ENCODE measurements at regions not wholly inside any gene's neighbourhood (a gene's known extent, or its start where the extent isn't known, plus 50 kb on each side); places are given as distances from the start of the nearest gene placed in this dataset.

GRCh38 chr7:3159039-3159438 lies 115.4 kb upstream of the CARD11 start:
- POLR2A ChIA-PET (ENCODE audit: unreplicated experiment): no interaction called here

More at GRCh38 chr7:3159039-3159438, 115.4 kb upstream of the CARD11 start:
- H2BK20ac ChIP-seq (ENCODE audit: low read depth, low read length): no peak overlapping the region
- no peaks in the 10 kb centered on the region for H3K9me1 ChIP-seq (ENCODE audit: insufficient read depth, low read length)
- no peak overlapping the region for H3K9ac ChIP-seq (ENCODE audit: low read depth, low read length)
- H3K14ac ChIP-seq (replicated peaks; ENCODE audit: low read depth, low read length): no peak overlapping the region
- peaks cover 3% of the 10 kb centered on the region; the same call in 1 of the 2 replicates for H3K27me3 ChIP-seq (ENCODE audit: control insufficient read depth, insufficient read depth, low read length)
- no peak overlapping the region for H4K5ac ChIP-seq (ENCODE audit: low read depth, low read length)
- WGBS, 2 experiments (ENCODE audit: extremely low coverage in 2 of 2, insufficient read length in 1 of 2): no CpG with 5 or more reads among the region's 4 CpGs
- H3K4me1 ChIP-seq (ENCODE audit: control insufficient read depth, insufficient read depth, low read length): no peaks in the 10 kb centered on the region
- H2BK15ac ChIP-seq (ENCODE audit: low read depth, low read length): no peak overlapping the region
- no peak overlapping the region for H3K27ac ChIP-seq (ENCODE audit: insufficient read depth, low read length)
- H4K91ac ChIP-seq (ENCODE audit: insufficient read depth, low read depth, low read length): no peak overlapping the region
- H3K36me3 ChIP-seq (ENCODE audit: control insufficient read depth, insufficient read depth, low read length): no peaks in the 10 kb centered on the region
- H2AFZ ChIP-seq (replicated peaks; ENCODE audit: low read length, poor library complexity): no peak overlapping the region
- H4K8ac ChIP-seq (ENCODE audit: low read depth in 2 of 2, low read length in 2 of 2): no peak overlapping the region
- no TSS peak for BruUV-seq (replicated peaks)
- H4K20me1 ChIP-seq (ENCODE audit: insufficient read depth, low read length): no peaks in the 10 kb centered on the region
- no peak overlapping the region for H2BK120ac ChIP-seq (ENCODE audit: low read depth, low read length)
- no peak overlapping the region for H3K23ac ChIP-seq (ENCODE audit: low read depth, low read length)
- H2BK5ac ChIP-seq (ENCODE audit: low read depth, low read length, poor library complexity, severe bottlenecking): no peak overlapping the region
- no peak overlapping the region for H2AK5ac ChIP-seq (ENCODE audit: low read depth, low read length)
- DNase-seq (no peak), ATAC-seq (ENCODE audit: low read depth) (no peak)
- TF ChIP-seq RFX5 (IDR thresholded peaks at IDR 0.05; ENCODE audit: low read depth, low read length): no peak
- no peak for TF ChIP-seq CTCF (conservative IDR thresholded peaks at IDR 0.05; ENCODE audit: low read depth, low read length)
- TF ChIP-seq, protein P1, sequence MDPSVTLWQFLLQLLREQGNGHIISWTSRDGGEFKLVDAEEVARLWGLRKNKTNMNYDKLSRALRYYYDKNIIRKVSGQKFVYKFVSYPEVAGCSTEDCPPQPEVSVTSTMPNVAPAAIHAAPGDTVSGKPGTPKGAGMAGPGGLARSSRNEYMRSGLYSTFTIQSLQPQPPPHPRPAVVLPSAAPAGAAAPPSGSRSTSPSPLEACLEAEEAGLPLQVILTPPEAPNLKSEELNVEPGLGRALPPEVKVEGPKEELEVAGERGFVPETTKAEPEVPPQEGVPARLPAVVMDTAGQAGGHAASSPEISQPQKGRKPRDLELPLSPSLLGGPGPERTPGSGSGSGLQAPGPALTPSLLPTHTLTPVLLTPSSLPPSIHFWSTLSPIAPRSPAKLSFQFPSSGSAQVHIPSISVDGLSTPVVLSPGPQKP (IDR thresholded peaks at IDR 0.05; ENCODE audit: borderline replicate concordance, low read depth, low read length): no peak
- TF ChIP-seq SMC3 (IDR thresholded peaks at IDR 0.05; ENCODE audit: low read depth, low read length): no peak
- no peak for TF ChIP-seq RCOR1 (IDR thresholded peaks at IDR 0.05; ENCODE audit: insufficient replicate concordance, low read length)
- TF ChIP-seq NFE2L2 (IDR thresholded peaks at IDR 0.05; ENCODE audit: low read depth, low read length): no peak
- TF ChIP-seq FOS (IDR thresholded peaks at IDR 0.05; ENCODE audit: low read depth, low read length): no peak
- TF ChIP-seq CHD1 (IDR thresholded peaks at IDR 0.05; ENCODE audit: low read depth, low read length): no peak
- TF ChIP-seq CEBPB (IDR thresholded peaks at IDR 0.05; ENCODE audit: low read depth, low read length): no peak
- TF ChIP-seq RAD21 (IDR thresholded peaks at IDR 0.05; ENCODE audit: low read length): no peak
- no peak for TF ChIP-seq MAZ (IDR thresholded peaks at IDR 0.05; ENCODE audit: borderline replicate concordance, low read depth, low read length)
- no peak for TF ChIP-seq BHLHE40 (IDR thresholded peaks at IDR 0.05; ENCODE audit: low read depth, low read length)
- TF ChIP-seq MXI1 (IDR thresholded peaks at IDR 0.05; ENCODE audit: borderline replicate concordance, low read depth, low read length): no peak
- TF ChIP-seq POLR2A (IDR thresholded peaks at IDR 0.05; ENCODE audit: low read depth, low read length): no peak
- in situ Hi-C loops (cut with MboI; ENCODE audit: low sequenced_read_pairs) (loop anchor here (10.0 to 25.0 kb wide), 2 partner anchors 274 to 472 kb away; partner anchors contain the start of gene AMZ1), dilution Hi-C loops (cut with HindIII; ENCODE audit: low sequenced_read_pairs, unreplicated experiment) (no loop called here), intact Hi-C loops (cut with micrococcal nuclease) (loop anchor here (5.0 to 10.0 kb wide), 3 partner anchors 92 to 684 kb away; partner anchors contain the start of gene GRIFIN)
- H3K9me3 ChIP-seq (ENCODE audit: control insufficient read depth, insufficient read depth, low read length): no peaks in the 10 kb centered on the region
- H3K4me2 ChIP-seq (ENCODE audit: low read depth, low read length): no peak overlapping the region
- no peaks in the 10 kb centered on the region for H3K79me1 ChIP-seq (ENCODE audit: low read depth in 1 of 2, low read length in 2 of 2)
- H3K4ac ChIP-seq (ENCODE audit: low read depth, low read length): no peak overlapping the region
- H3K4me3 ChIP-seq (ENCODE audit: insufficient read depth, low read depth, low read length): no peak overlapping the region
- no peak overlapping the region for H3K18ac ChIP-seq (ENCODE audit: low read depth, low read length)
- CTCF ChIA-PET: no interaction called here
- no peak overlapping the region for H2AK9ac ChIP-seq (replicated peaks; ENCODE audit: low read depth, low read length, poor library complexity)
- no peak overlapping the region for H3K56ac ChIP-seq (ENCODE audit: extremely low read depth, insufficient read depth, low read length)
